GM12878 (cell line): ENCODE measurements at regions not wholly inside any gene's neighbourhood (a gene's known extent, or its start where the extent isn't known, plus 50 kb on each side); places are given as distances from the start of the nearest gene placed in this dataset.

ENCODE experiments used
- ATAC-seq: fragments of 200-7000 bp; cut with Tn5 transposase; 3 replicates; pipeline ENCODE4 v1.9.1; 2020; ENCODE audit warnings: mild to moderate bottlenecking, moderate library complexity
- BruUV-seq: library from RNA; stranded (reverse); fragments of 400-500 nt; replicated peaks from 2 replicates; lab custom pipeline; 2021; lab: Mats Ljungman, UMichigan
- CTCF ChIA-PET: fragments of 300-600 bp; sonication (Branson Sonifier 250); formaldehyde crosslinking; extraction: SDS; loops from one replicate; lab custom pipeline; 2021; ENCODE audit warnings: inconsistent platforms; lab: Yijun Ruan, JAX
- POLR2A ChIA-PET: fragments of 350-600 bp; formaldehyde crosslinking; extraction: SDS; loops from one replicate; lab custom pipeline; 2021; ENCODE audit warnings: inconsistent platforms; lab: Charles Lee
- RAD21 ChIA-PET: fragments of 300-600 bp; sonication (Branson Sonifier 250); formaldehyde crosslinking; loops from one replicate; lab custom pipeline; 2023; ENCODE audit warnings: antibody characterized with exemption; ENCODE audit not compliant: unreplicated experiment; lab: Charles Lee
- SMC1A ChIA-PET: fragments of 300-600 bp; sonication (Branson Sonifier 250); formaldehyde crosslinking; loops from one replicate; lab custom pipeline; 2023; ENCODE audit not compliant: unreplicated experiment, uncharacterized antibody; lab: Charles Lee
- DNase-seq: peaks from one replicate; pipeline ENCODE4 v3.0.0-alpha.2; 2011; ENCODE audit warnings: low read depth, low spot score
- FAIRE-seq: peaks from 3 replicates; lab custom pipeline; 2011; peaks lifted over from hg19 to GRCh38; lab: Jason Lieb, UNC
- H2AFZ ChIP-seq: 2 replicates; pipeline ENCODE4 v1.6.0; 2011; ENCODE audit warnings: low read depth, low read length, control low read depth; ENCODE audit not compliant: control insufficient read depth
- H3K27ac ChIP-seq: 2 replicates; pipeline ENCODE4 v1.5.1; 2011; ENCODE audit warnings: control low read depth; ENCODE audit not compliant: control insufficient read depth, insufficient read depth
- H3K27me3 ChIP-seq, 2 experiments: replicated peaks in 1 of 2; 2 replicates each; pipeline versions ENCODE4 v1.6.0 to v1.6.1; 2011; ENCODE audit warnings: low read length in 1 of 2; ENCODE audit not compliant: control insufficient read depth in 2 of 2, insufficient read depth in 2 of 2
- H3K36me3 ChIP-seq, 2 experiments: 2 replicates each; pipeline ENCODE4 v1.5.1; 2011; ENCODE audit warnings: low read length in 1 of 2; ENCODE audit not compliant: control insufficient read depth in 2 of 2, insufficient read depth in 2 of 2
- H3K4me1 ChIP-seq: 2 replicates; pipeline ENCODE4 v1.6.1; 2011; ENCODE audit warnings: mild to moderate bottlenecking, low read length, moderate library complexity, mixed read lengths; ENCODE audit not compliant: control insufficient read depth, insufficient read depth
- H3K4me2 ChIP-seq: 2 replicates; pipeline ENCODE4 v1.6.0; 2011; ENCODE audit warnings: control low read depth; ENCODE audit not compliant: control insufficient read depth, insufficient read depth
- H3K4me3 ChIP-seq: fragments of 200-600 bp; sonication (generic); 2 replicates; pipeline ENCODE4 v1.5.1; 2016
- H3K79me2 ChIP-seq: 2 replicates; pipeline ENCODE4 v1.6.0; 2011; ENCODE audit warnings: low read length; ENCODE audit not compliant: control insufficient read depth, insufficient read depth
- H3K9ac ChIP-seq: 2 replicates; pipeline ENCODE4 v1.8.0; 2011; ENCODE audit warnings: low read length, control low read depth, mixed read lengths; ENCODE audit not compliant: control insufficient read depth, insufficient read depth
- H3K9me3 ChIP-seq: replicated peaks from 3 replicates; pipeline ENCODE4 v1.5.1; 2011; ENCODE audit warnings: mild to moderate bottlenecking, low read length; ENCODE audit not compliant: control insufficient read depth, insufficient read depth
- H4K20me1 ChIP-seq: 2 replicates; pipeline ENCODE4 v1.6.0; 2011; ENCODE audit not compliant: control insufficient read depth, insufficient read depth
- BMI1 ChIP-seq: fragments of 450-650 bp; IDR thresholded peaks from 2 replicates; pipeline ENCODE4 v1.6.1; 2016; ENCODE audit warnings: mild to moderate bottlenecking, moderate library complexity, borderline replicate concordance
- CBX3 ChIP-seq: fragments of 200-600 bp; sonication (generic); IDR thresholded peaks from 2 replicates; pipeline ENCODE4 v1.6.1; 2016; ENCODE audit warnings: low read depth, borderline replicate concordance
- FOXK2 ChIP-seq: fragments of 450-650 bp; IDR thresholded peaks from 2 replicates; pipeline ENCODE4 v1.6.1; 2017; ENCODE audit warnings: mild to moderate bottlenecking, moderate library complexity
- MEF2B ChIP-seq: fragments of 450-650 bp; IDR thresholded peaks from 2 replicates; pipeline ENCODE4 v1.6.1; 2018; ENCODE audit warnings: mild to moderate bottlenecking, moderate library complexity; ENCODE audit not compliant: partially characterized antibody, poor library complexity, severe bottlenecking
- NBN ChIP-seq: fragments of 450-650 bp; IDR thresholded peaks from 2 replicates; pipeline ENCODE4 v1.6.1; 2016
- PAX5 ChIP-seq: IDR thresholded peaks from 2 replicates; pipeline ENCODE4 v1.6.1; 2011; ENCODE audit warnings: low read depth, low read length, borderline replicate concordance
- SIX5 ChIP-seq: IDR thresholded peaks from 2 replicates; pipeline ENCODE4 v1.6.1; 2011; ENCODE audit warnings: mild to moderate bottlenecking, low read depth, low read length, moderate library complexity; ENCODE audit not compliant: severe bottlenecking
- SUPT20H ChIP-seq: IDR thresholded peaks from 2 replicates; pipeline ENCODE4 v1.6.1; 2011; ENCODE audit warnings: low read depth, mild to moderate bottlenecking, low read length, moderate library complexity, borderline replicate concordance; ENCODE audit not compliant: control insufficient read depth
- TARDBP ChIP-seq: IDR thresholded peaks from 2 replicates; pipeline ENCODE4 v1.6.1; 2016; ENCODE audit warnings: borderline replicate concordance
- TCF3 ChIP-seq: IDR thresholded peaks from 2 replicates; pipeline ENCODE4 v1.6.1; 2012; ENCODE audit warnings: low read depth, mild to moderate bottlenecking, low read length, borderline replicate concordance; ENCODE audit not compliant: insufficient read depth
- ZBED1 ChIP-seq: IDR thresholded peaks from 2 replicates; pipeline ENCODE4 v1.6.1; 2016; ENCODE audit warnings: borderline replicate concordance
- ZNF24 ChIP-seq: fragments of 450-650 bp; IDR thresholded peaks from 2 replicates; pipeline ENCODE4 v1.6.1; 2017; ENCODE audit warnings: antibody characterized with exemption, mild to moderate bottlenecking
- ZSCAN29 ChIP-seq: fragments of 450-650 bp; IDR thresholded peaks from 2 replicates; pipeline ENCODE4 v1.6.1; 2017; ENCODE audit warnings: mild to moderate bottlenecking, moderate library complexity
- WGBS: methylation state at CpG from one replicate; pipeline ENCODE4 v1.1.6; 2016; ENCODE audit warnings: low lambda C conversion rate; ENCODE audit not compliant: insufficient replicate concordance, insufficient coverage; ENCODE audit errors: missing lambda C conversion rate; 5-methylcytosine and 5-hydroxymethylcytosine counted together
- in situ Hi-C: fragments of 300-500 bp; cut with MboI; formaldehyde crosslinking; loops from 9 replicates; pipeline ENCODE4 v1.14.3; 2018; ENCODE audit warnings: mixed read lengths
- intact Hi-C: fragments of 100-400 bp; cut with micrococcal nuclease; formaldehyde crosslinking; loops from one replicate; pipeline ENCODE4 v1.14.2; 2022; ENCODE audit not compliant: unreplicated experiment
- TF ChIP-seq, protein P1 (sequence below): fragments of 150-350 bp; IDR thresholded peaks from 2 replicates; pipeline ENCODE4 v1.6.1; 2016; ENCODE audit warnings: low read depth, low read length
- TF ChIP-seq, protein P2 (sequence below): fragments of 450-650 bp; IDR thresholded peaks from 2 replicates; pipeline ENCODE4 v1.6.1; 2017; ENCODE audit warnings: mild to moderate bottlenecking
- TF ChIP-seq, protein P3 (sequence below): fragments of 450-650 bp; formaldehyde crosslinking; IDR thresholded peaks from 2 replicates; pipeline ENCODE4 v1.5.0; 2022; ENCODE audit warnings: mild to moderate bottlenecking, missing genetic modification characterization
- TF ChIP-seq, protein P4 (sequence below): fragments of 450-650 bp; IDR thresholded peaks from 2 replicates; pipeline ENCODE4 v1.6.1; 2016; ENCODE audit warnings: mild to moderate bottlenecking

DNA sequence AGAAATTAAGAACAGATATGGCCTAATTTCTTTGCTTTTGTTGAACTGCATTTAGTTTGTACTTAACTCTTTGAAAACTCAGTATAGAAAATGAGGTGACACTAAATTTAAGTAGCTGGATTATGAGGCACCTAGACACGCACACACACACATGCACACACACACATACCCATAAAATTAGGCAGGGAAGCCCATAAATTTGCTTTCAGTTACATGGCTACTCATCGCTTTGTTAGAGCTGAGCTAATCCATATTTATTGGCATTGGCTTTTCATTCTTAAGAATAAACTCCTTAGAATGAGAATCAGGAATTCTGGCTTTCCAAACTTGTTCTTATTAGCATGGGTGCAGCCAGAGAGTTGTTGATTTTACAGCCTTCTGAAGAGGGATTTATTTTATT, 61.7 kb upstream of the MBNL2 start:
- ChIA-PET SMC1A (no interaction called here), CTCF (interaction anchor here (1.1 kb wide), 1 partner anchor 9 kb away, joined by 4 read pairs; no protein-coding TSS in a partner anchor), RAD21 (no interaction called here), POLR2A (no interaction called here)
- no peak overlapping the region for H3K4me2 ChIP-seq
- H3K27me3 ChIP-seq, result no peaks in the 10 kb centered on the region
- no peaks in the 10 kb centered on the region for H3K4me1 ChIP-seq
- no peaks in the 10 kb centered on the region for H4K20me1 ChIP-seq
- H3K79me2 ChIP-seq, result no peaks in the 10 kb centered on the region
- no peak for FAIRE-seq
- no peak overlapping the region for H2AFZ ChIP-seq
- H3K4me3 ChIP-seq, result no peak overlapping the region
- in situ Hi-C loops (no loop called here), intact Hi-C loops (no loop called here)
- H3K36me3 ChIP-seq, result no peaks in the 10 kb centered on the region
- H3K9ac ChIP-seq, result no peak overlapping the region
- WGBS, result 62% methylated on average over 2 of the region's 2 CpGs
- H3K9me3 ChIP-seq, result no peaks in the 10 kb centered on the region
- no peak for DNase-seq
- no peak for ATAC-seq
- no TSS peak for BruUV-seq
- H3K27ac ChIP-seq, result no peak overlapping the region
- TF ChIP-seq BMI1, result no peak
- TF ChIP-seq TARDBP, result no peak
- TF ChIP-seq, protein P1, sequence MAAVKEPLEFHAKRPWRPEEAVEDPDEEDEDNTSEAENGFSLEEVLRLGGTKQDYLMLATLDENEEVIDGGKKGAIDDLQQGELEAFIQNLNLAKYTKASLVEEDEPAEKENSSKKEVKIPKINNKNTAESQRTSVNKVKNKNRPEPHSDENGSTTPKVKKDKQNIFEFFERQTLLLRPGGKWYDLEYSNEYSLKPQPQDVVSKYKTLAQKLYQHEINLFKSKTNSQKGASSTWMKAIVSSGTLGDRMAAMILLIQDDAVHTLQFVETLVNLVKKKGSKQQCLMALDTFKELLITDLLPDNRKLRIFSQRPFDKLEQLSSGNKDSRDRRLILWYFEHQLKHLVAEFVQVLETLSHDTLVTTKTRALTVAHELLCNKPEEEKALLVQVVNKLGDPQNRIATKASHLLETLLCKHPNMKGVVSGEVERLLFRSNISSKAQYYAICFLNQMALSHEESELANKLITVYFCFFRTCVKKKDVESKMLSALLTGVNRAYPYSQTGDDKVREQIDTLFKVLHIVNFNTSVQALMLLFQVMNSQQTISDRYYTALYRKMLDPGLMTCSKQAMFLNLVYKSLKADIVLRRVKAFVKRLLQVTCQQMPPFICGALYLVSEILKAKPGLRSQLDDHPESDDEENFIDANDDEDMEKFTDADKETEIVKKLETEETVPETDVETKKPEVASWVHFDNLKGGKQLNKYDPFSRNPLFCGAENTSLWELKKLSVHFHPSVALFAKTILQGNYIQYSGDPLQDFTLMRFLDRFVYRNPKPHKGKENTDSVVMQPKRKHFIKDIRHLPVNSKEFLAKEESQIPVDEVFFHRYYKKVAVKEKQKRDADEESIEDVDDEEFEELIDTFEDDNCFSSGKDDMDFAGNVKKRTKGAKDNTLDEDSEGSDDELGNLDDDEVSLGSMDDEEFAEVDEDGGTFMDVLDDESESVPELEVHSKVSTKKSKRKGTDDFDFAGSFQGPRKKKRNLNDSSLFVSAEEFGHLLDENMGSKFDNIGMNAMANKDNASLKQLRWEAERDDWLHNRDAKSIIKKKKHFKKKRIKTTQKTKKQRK, result no peak
- no peak for TF ChIP-seq ZNF24
- TF ChIP-seq, protein P2, sequence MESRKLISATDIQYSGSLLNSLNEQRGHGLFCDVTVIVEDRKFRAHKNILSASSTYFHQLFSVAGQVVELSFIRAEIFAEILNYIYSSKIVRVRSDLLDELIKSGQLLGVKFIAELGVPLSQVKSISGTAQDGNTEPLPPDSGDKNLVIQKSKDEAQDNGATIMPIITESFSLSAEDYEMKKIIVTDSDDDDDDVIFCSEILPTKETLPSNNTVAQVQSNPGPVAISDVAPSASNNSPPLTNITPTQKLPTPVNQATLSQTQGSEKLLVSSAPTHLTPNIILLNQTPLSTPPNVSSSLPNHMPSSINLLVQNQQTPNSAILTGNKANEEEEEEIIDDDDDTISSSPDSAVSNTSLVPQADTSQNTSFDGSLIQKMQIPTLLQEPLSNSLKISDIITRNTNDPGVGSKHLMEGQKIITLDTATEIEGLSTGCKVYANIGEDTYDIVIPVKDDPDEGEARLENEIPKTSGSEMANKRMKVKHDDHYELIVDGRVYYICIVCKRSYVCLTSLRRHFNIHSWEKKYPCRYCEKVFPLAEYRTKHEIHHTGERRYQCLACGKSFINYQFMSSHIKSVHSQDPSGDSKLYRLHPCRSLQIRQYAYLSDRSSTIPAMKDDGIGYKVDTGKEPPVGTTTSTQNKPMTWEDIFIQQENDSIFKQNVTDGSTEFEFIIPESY, result no peak
- TF ChIP-seq MEF2B, result no peak
- TF ChIP-seq, protein P3, sequence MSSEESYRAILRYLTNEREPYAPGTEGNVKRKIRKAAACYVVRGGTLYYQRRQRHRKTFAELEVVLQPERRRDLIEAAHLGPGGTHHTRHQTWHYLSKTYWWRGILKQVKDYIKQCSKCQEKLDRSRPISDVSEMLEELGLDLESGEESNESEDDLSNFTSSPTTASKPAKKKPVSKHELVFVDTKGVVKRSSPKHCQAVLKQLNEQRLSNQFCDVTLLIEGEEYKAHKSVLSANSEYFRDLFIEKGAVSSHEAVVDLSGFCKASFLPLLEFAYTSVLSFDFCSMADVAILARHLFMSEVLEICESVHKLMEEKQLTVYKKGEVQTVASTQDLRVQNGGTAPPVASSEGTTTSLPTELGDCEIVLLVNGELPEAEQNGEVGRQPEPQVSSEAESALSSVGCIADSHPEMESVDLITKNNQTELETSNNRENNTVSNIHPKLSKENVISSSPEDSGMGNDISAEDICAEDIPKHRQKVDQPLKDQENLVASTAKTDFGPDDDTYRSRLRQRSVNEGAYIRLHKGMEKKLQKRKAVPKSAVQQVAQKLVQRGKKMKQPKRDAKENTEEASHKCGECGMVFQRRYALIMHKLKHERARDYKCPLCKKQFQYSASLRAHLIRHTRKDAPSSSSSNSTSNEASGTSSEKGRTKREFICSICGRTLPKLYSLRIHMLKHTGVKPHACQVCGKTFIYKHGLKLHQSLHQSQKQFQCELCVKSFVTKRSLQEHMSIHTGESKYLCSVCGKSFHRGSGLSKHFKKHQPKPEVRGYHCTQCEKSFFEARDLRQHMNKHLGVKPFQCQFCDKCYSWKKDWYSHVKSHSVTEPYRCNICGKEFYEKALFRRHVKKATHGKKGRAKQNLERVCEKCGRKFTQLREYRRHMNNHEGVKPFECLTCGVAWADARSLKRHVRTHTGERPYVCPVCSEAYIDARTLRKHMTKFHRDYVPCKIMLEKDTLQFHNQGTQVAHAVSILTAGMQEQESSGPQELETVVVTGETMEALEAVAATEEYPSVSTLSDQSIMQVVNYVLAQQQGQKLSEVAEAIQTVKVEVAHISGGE, result no peak
- no peak for TF ChIP-seq SUPT20H
- no peak for TF ChIP-seq NBN
- TF ChIP-seq ZSCAN29, result no peak
- TF ChIP-seq FOXK2, result no peak
- TF ChIP-seq TCF3, result no peak
- TF ChIP-seq CBX3, result no peak
- TF ChIP-seq PAX5, result no peak
- TF ChIP-seq, protein P4, sequence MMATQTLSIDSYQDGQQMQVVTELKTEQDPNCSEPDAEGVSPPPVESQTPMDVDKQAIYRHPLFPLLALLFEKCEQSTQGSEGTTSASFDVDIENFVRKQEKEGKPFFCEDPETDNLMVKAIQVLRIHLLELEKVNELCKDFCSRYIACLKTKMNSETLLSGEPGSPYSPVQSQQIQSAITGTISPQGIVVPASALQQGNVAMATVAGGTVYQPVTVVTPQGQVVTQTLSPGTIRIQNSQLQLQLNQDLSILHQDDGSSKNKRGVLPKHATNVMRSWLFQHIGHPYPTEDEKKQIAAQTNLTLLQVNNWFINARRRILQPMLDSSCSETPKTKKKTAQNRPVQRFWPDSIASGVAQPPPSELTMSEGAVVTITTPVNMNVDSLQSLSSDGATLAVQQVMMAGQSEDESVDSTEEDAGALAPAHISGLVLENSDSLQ, result no peak
- no peak for TF ChIP-seq ZBED1
- no peak for TF ChIP-seq SIX5
